Liver (tissue), 8 donors: ENCODE measurements at regions not wholly inside any gene's neighbourhood (a gene's known extent, or its start where the extent isn't known, plus 50 kb on each side); places are given as distances from the start of the nearest gene placed in this dataset.

Experiments used
- DNase-seq: peaks from one replicate; pipeline ENCODE4 v3.0.0-alpha.2; 2017; ENCODE audit warnings: low spot score
- H3K27ac ChIP-seq, 2 donors: one replicate each; pipeline ENCODE4 v1.7.0; 2013; ENCODE audit warnings: inconsistent platforms in 2 of 2, low read length in 2 of 2, control low read depth in 1 of 2, low read depth in 1 of 2, mild to moderate bottlenecking in 1 of 2
- H3K27me3 ChIP-seq, 4 donors: one replicate each; pipeline versions ENCODE4 v1.6.1 to v1.7.0; 2013; ENCODE audit warnings: low read length in 3 of 4, inconsistent platforms in 1 of 4, mild to moderate bottlenecking in 1 of 4, moderate library complexity in 1 of 4; ENCODE audit not compliant: control insufficient read depth in 4 of 4, insufficient read depth in 4 of 4
- H3K36me3 ChIP-seq, 4 donors: one replicate each; pipeline versions ENCODE4 v1.6.1 to v1.7.0; 2013; ENCODE audit warnings: low read length in 3 of 4, mild to moderate bottlenecking in 3 of 4, low read depth in 1 of 4, moderate library complexity in 1 of 4; ENCODE audit not compliant: control insufficient read depth in 4 of 4, insufficient read depth in 3 of 4
- H3K4me1 ChIP-seq, 4 donors: one replicate each; pipeline versions ENCODE4 v1.6.1 to v1.7.0; 2013; ENCODE audit warnings: low read length in 3 of 4, mild to moderate bottlenecking in 3 of 4, moderate library complexity in 1 of 4; ENCODE audit not compliant: control insufficient read depth in 4 of 4, insufficient read depth in 4 of 4
- H3K4me3 ChIP-seq, 3 donors: one replicate each; pipeline versions ENCODE4 v1.6.1 to v1.7.0; 2013; ENCODE audit warnings: low read length in 3 of 3, control low read depth in 1 of 3, low read depth in 1 of 3, mild to moderate bottlenecking in 1 of 3
- H3K9ac ChIP-seq, 2 donors: one replicate each; pipeline ENCODE4 v1.7.0; 2013; ENCODE audit warnings: low read length in 2 of 2, mild to moderate bottlenecking in 2 of 2, moderate library complexity in 2 of 2, control low read depth in 1 of 2, low read depth in 1 of 2
- H3K9me3 ChIP-seq, 4 donors: one replicate each; pipeline versions ENCODE4 v1.6.1 to v1.7.0; 2013; ENCODE audit warnings: low read length in 3 of 4; ENCODE audit not compliant: control insufficient read depth in 4 of 4
- EGR1 ChIP-seq, 2 donors: IDR thresholded peaks; 2 replicates each; pipeline ENCODE4 v1.6.1; 2016 to 2018; ENCODE audit warnings: antibody characterized with exemption in 2 of 2, low read depth in 2 of 2
- FOXA1 ChIP-seq: IDR thresholded peaks from 2 replicates; pipeline ENCODE4 v1.6.1; 2016; ENCODE audit warnings: antibody characterized with exemption
- FOXA2 ChIP-seq: IDR thresholded peaks from 2 replicates; pipeline ENCODE4 v1.6.1; 2016; ENCODE audit warnings: antibody characterized with exemption
- GABPA ChIP-seq, 2 donors: IDR thresholded peaks in 1 of 2; conservative IDR thresholded peaks in 1 of 2; 2 replicates each; pipeline ENCODE4 v1.6.1; 2016; ENCODE audit warnings: antibody characterized with exemption in 2 of 2, mild to moderate bottlenecking in 1 of 2, moderate library complexity in 1 of 2
- HNF4A ChIP-seq, 2 donors: conservative IDR thresholded peaks; 2 replicates each; pipeline ENCODE4 v1.6.1; 2016; ENCODE audit warnings: antibody characterized with exemption in 2 of 2, mild to moderate bottlenecking in 2 of 2
- HNF4G ChIP-seq: IDR thresholded peaks from 2 replicates; pipeline ENCODE4 v1.6.1; 2016; ENCODE audit warnings: antibody characterized with exemption
- JUND ChIP-seq, 2 donors: IDR thresholded peaks; 2 replicates each; pipeline ENCODE4 v1.6.1; 2016; ENCODE audit warnings: antibody characterized with exemption in 2 of 2
- NR2F2 ChIP-seq: IDR thresholded peaks from 2 replicates; pipeline ENCODE4 v1.6.1; 2016; ENCODE audit warnings: antibody characterized with exemption
- RAD21 ChIP-seq, 2 donors: IDR thresholded peaks; 2 replicates each; pipeline ENCODE4 v1.6.1; 2016; ENCODE audit warnings: antibody characterized with exemption in 2 of 2, mild to moderate bottlenecking in 2 of 2
- RXRA ChIP-seq, 2 donors: IDR thresholded peaks; 2 replicates each; pipeline ENCODE4 v1.6.1; 2017 to 2018; ENCODE audit warnings: antibody characterized with exemption in 2 of 2, mild to moderate bottlenecking in 1 of 2
- SP1 ChIP-seq: IDR thresholded peaks from 2 replicates; pipeline ENCODE4 v1.6.1; 2018; ENCODE audit warnings: antibody characterized with exemption, mild to moderate bottlenecking
- TAF1 ChIP-seq: conservative IDR thresholded peaks from 2 replicates; pipeline ENCODE4 v1.6.1; 2016; ENCODE audit warnings: antibody characterized with exemption, mild to moderate bottlenecking
- YY1 ChIP-seq: IDR thresholded peaks from 2 replicates; pipeline ENCODE4 v1.6.1; 2016; ENCODE audit warnings: antibody characterized with exemption, mild to moderate bottlenecking
- WGBS: extraction: QIAGEN DNeasy Blood & Tissue Kit; methylation state at CpG from one replicate; pipeline ENCODE4 v1.1.7; 2013; 5-methylcytosine and 5-hydroxymethylcytosine counted together
- TF ChIP-seq, protein P1 (sequence below): IDR thresholded peaks from 2 replicates; pipeline ENCODE4 v1.6.1; 2016; ENCODE audit warnings: antibody characterized with exemption
- TF ChIP-seq, protein P2 (sequence below): IDR thresholded peaks from 2 replicates; pipeline ENCODE4 v1.6.1; 2016; ENCODE audit warnings: antibody characterized with exemption
- TF ChIP-seq, protein P3 (sequence below): IDR thresholded peaks from 2 replicates; pipeline ENCODE4 v1.6.1; 2016; ENCODE audit warnings: antibody characterized with exemption, mild to moderate bottlenecking
- TF ChIP-seq, protein P4 (sequence below): fragments of 150-350 bp; IDR thresholded peaks from 2 replicates; pipeline ENCODE4 v1.5.1; 2017; ENCODE audit warnings: improper control_type of control experiment, low read depth, low read length; ENCODE audit not compliant: missing input control
- TF ChIP-seq, protein P5 (sequence below): IDR thresholded peaks from 2 replicates; pipeline ENCODE4 v1.6.1; 2016; ENCODE audit warnings: antibody characterized with exemption
- donor health status: healthy.
- donor health status: healthy.
- donor health status: healthy.
- donor health status: healthy.
- donor health status: healthy.

DNA sequence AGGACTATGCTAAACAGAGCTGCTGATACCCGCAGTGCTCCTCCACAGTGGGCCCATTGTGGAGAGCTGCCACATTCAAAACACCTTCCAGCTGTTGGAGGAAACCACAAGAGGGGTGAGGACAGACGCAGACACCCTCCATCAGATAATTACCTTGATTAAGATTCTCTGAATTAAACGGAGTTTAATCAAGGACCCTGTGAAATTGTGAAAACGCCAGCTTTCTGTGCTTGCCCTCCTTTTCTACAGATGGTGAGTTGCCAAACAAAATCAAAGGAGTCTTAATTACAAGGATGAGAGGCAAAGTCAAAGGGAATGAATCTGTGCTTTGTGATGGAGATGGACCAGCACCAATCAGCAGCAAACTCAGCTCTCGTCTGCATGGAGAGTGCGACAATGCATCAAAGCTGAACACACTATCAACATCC, 596.1 kb downstream of the ELAVL2 start:
- no peaks in the 10 kb centered on the region for H3K36me3 ChIP-seq
- H3K9ac ChIP-seq: no peak overlapping the region
- H3K4me3 ChIP-seq: no peak overlapping the region
- H3K27me3 ChIP-seq: no peaks in the 10 kb centered on the region
- 68% methylated on average over 6 of the region's 6 CpGs for WGBS
- H3K4me1 ChIP-seq: no peaks in the 10 kb centered on the region
- H3K27ac ChIP-seq: no peak overlapping the region
- TF ChIP-seq, protein P1, sequence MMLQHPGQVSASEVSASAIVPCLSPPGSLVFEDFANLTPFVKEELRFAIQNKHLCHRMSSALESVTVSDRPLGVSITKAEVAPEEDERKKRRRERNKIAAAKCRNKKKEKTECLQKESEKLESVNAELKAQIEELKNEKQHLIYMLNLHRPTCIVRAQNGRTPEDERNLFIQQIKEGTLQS: no peak
- TF ChIP-seq, protein P2, sequence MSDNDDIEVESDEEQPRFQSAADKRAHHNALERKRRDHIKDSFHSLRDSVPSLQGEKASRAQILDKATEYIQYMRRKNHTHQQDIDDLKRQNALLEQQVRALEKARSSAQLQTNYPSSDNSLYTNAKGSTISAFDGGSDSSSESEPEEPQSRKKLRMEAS: no peak
- no peak for TF ChIP-seq RXRA (IDR thresholded peaks at IDR 0.05)
- TF ChIP-seq, protein P3, sequence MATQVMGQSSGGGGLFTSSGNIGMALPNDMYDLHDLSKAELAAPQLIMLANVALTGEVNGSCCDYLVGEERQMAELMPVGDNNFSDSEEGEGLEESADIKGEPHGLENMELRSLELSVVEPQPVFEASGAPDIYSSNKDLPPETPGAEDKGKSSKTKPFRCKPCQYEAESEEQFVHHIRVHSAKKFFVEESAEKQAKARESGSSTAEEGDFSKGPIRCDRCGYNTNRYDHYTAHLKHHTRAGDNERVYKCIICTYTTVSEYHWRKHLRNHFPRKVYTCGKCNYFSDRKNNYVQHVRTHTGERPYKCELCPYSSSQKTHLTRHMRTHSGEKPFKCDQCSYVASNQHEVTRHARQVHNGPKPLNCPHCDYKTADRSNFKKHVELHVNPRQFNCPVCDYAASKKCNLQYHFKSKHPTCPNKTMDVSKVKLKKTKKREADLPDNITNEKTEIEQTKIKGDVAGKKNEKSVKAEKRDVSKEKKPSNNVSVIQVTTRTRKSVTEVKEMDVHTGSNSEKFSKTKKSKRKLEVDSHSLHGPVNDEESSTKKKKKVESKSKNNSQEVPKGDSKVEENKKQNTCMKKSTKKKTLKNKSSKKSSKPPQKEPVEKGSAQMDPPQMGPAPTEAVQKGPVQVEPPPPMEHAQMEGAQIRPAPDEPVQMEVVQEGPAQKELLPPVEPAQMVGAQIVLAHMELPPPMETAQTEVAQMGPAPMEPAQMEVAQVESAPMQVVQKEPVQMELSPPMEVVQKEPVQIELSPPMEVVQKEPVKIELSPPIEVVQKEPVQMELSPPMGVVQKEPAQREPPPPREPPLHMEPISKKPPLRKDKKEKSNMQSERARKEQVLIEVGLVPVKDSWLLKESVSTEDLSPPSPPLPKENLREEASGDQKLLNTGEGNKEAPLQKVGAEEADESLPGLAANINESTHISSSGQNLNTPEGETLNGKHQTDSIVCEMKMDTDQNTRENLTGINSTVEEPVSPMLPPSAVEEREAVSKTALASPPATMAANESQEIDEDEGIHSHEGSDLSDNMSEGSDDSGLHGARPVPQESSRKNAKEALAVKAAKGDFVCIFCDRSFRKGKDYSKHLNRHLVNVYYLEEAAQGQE: no peak
- TF ChIP-seq FOXA2: no peak
- TF ChIP-seq TAF1: no peak
- TF ChIP-seq HNF4A (conservative IDR thresholded peaks at IDR 0.05): no peak
- TF ChIP-seq, protein P4, sequence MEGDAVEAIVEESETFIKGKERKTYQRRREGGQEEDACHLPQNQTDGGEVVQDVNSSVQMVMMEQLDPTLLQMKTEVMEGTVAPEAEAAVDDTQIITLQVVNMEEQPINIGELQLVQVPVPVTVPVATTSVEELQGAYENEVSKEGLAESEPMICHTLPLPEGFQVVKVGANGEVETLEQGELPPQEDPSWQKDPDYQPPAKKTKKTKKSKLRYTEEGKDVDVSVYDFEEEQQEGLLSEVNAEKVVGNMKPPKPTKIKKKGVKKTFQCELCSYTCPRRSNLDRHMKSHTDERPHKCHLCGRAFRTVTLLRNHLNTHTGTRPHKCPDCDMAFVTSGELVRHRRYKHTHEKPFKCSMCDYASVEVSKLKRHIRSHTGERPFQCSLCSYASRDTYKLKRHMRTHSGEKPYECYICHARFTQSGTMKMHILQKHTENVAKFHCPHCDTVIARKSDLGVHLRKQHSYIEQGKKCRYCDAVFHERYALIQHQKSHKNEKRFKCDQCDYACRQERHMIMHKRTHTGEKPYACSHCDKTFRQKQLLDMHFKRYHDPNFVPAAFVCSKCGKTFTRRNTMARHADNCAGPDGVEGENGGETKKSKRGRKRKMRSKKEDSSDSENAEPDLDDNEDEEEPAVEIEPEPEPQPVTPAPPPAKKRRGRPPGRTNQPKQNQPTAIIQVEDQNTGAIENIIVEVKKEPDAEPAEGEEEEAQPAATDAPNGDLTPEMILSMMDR: no peak
- TF ChIP-seq HNF4G: no peak
- TF ChIP-seq RAD21 (IDR thresholded peaks at IDR 0.05): no peak
- TF ChIP-seq NR2F2: no peak
- TF ChIP-seq FOXA1: no peak
- no peak for TF ChIP-seq EGR1 (IDR thresholded peaks at IDR 0.05; ENCODE audit: low read depth in 2 of 2)
- no peak for TF ChIP-seq SP1
- no peak for TF ChIP-seq JUND (IDR thresholded peaks at IDR 0.05)
- no peaks in the 10 kb centered on the region for H3K9me3 ChIP-seq
- DNase-seq: no peak

DNA sequence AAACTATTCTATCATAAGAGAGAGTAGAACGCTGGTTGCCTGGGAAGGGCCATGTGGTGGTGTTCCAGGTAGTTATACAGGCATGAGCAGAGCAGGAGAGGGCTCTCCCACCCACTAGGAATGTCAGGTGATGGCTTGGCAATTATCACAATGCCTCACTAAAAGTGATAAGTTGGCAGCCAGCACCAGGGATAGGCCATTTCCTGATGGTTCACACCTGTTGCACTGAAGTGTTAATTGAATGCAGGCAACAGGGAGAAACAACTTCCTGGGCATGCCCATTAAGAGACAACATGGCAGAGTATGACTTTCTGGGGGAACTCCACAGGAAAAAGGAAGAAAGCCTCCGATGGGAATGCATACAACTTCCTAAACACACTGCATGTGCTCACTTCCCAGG, 593.2 kb downstream of the ELAVL2 start:
- no peaks in the 10 kb centered on the region for H3K27me3 ChIP-seq
- peaks cover 0 to under 1% (median 0%) of the 10 kb centered on the region in 4 donors for H3K9me3 ChIP-seq
- no peak overlapping the region for H3K9ac ChIP-seq
- WGBS: 76% methylated on average over 2 of the region's 2 CpGs
- TF ChIP-seq, protein P3: no peak
- no peak for TF ChIP-seq EGR1 (IDR thresholded peaks at IDR 0.05; ENCODE audit: low read depth in 2 of 2)
- TF ChIP-seq, protein P1: no peak
- TF ChIP-seq GABPA (IDR thresholded peaks at IDR 0.05 in 1 of 2, conservative IDR thresholded peaks at IDR 0.05 in 1 of 2): no peak
- TF ChIP-seq HNF4A (conservative IDR thresholded peaks at IDR 0.05): no peak
- TF ChIP-seq YY1: no peak
- no peak for TF ChIP-seq RXRA (IDR thresholded peaks at IDR 0.05)
- TF ChIP-seq NR2F2: no peak
- TF ChIP-seq SP1: no peak
- no peak for TF ChIP-seq TAF1
- TF ChIP-seq, protein P5, sequence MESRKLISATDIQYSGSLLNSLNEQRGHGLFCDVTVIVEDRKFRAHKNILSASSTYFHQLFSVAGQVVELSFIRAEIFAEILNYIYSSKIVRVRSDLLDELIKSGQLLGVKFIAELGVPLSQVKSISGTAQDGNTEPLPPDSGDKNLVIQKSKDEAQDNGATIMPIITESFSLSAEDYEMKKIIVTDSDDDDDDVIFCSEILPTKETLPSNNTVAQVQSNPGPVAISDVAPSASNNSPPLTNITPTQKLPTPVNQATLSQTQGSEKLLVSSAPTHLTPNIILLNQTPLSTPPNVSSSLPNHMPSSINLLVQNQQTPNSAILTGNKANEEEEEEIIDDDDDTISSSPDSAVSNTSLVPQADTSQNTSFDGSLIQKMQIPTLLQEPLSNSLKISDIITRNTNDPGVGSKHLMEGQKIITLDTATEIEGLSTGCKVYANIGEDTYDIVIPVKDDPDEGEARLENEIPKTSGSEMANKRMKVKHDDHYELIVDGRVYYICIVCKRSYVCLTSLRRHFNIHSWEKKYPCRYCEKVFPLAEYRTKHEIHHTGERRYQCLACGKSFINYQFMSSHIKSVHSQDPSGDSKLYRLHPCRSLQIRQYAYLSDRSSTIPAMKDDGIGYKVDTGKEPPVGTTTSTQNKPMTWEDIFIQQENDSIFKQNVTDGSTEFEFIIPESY: no peak
- no peak for TF ChIP-seq FOXA1
- TF ChIP-seq JUND (IDR thresholded peaks at IDR 0.05): no peak
- TF ChIP-seq FOXA2: no peak
- no peak for DNase-seq
- H3K4me1 ChIP-seq: peaks cover 0 to 2% (median 0%) of the 10 kb centered on the region in 4 donors
- H3K36me3 ChIP-seq: no peaks in the 10 kb centered on the region
- H3K4me3 ChIP-seq: no peak overlapping the region
- no peak overlapping the region for H3K27ac ChIP-seq
